ENCODE measurements at regions not wholly inside any gene's neighbourhood (a gene's known extent, or its start where the extent isn't known, plus 50 kb on each side); places are given as distances from the start of the nearest gene placed in this dataset.
"Not testable (repeated sequence)": the region's sequence is repeated elsewhere in the genome, so short reads cannot be mapped to it uniquely, and the experiment has no call there.

GRCh38 chr5:44178414-44178813 lies 210.8 kb downstream of the FGF10 start:
- no peak for DNase-seq (ENCODE audit: low read depth)
- TF ChIP-seq CTCF (IDR thresholded peaks at IDR 0.05; ENCODE audit: insufficient read depth, low read depth, low read length, missing control alignments) = no peak
- H3K4me3 ChIP-seq (ENCODE audit: low read depth, low read length) = no peak overlapping the region

- no peak for DNase-seq (ENCODE audit: low read depth)
- H3K4me3 ChIP-seq (ENCODE audit: low read depth, low read length) = no peak overlapping the region
- no peak for TF ChIP-seq CTCF (IDR thresholded peaks at IDR 0.05; ENCODE audit: insufficient read depth, low read depth, low read length, missing control alignments)
These were observed 221.7 kb downstream of the FGF10 start for GRCh38 chr5:44167540-44167939.

- TF ChIP-seq CTCF (IDR thresholded peaks at IDR 0.05; ENCODE audit: insufficient read depth, low read depth, low read length, missing control alignments) = no peak
- no peak overlapping the region for H3K4me3 ChIP-seq (ENCODE audit: low read depth, low read length)
- no peak for DNase-seq (ENCODE audit: low read depth)
These were observed 228.9 kb downstream of the FGF10 start for GRCh38 chr5:44160369-44160768.

GRCh38 chr5:44150075-44150723 lies 239.0 kb downstream of the FGF10 start:
- no peak for TF ChIP-seq CTCF (IDR thresholded peaks at IDR 0.05; ENCODE audit: insufficient read depth, low read depth, low read length, missing control alignments)
- H3K4me3 ChIP-seq (ENCODE audit: low read depth, low read length) = no peak overlapping the region
- DNase-seq (ENCODE audit: low read depth) = no peak

- H3K4me3 ChIP-seq (ENCODE audit: low read depth, low read length); DNase-seq (ENCODE audit: low read depth): not testable (repeated sequence)
These were observed 271.3 kb downstream of the FGF10 start for GRCh38 chr5:44117947-44118346.

GRCh38 chr5:44108232-44108631 lies 281.0 kb downstream of the FGF10 start:
- H3K4me3 ChIP-seq (ENCODE audit: low read depth, low read length); DNase-seq (ENCODE audit: low read depth): not testable (repeated sequence)

GRCh38 chr5:44099643-44100042 lies 289.6 kb downstream of the FGF10 start:
- TF ChIP-seq CTCF (IDR thresholded peaks at IDR 0.05; ENCODE audit: insufficient read depth, low read depth, low read length, missing control alignments) = no peak
- H3K4me3 ChIP-seq (ENCODE audit: low read depth, low read length) = no peak overlapping the region
- DNase-seq (ENCODE audit: low read depth) = no peak

- no peak for TF ChIP-seq CTCF (IDR thresholded peaks at IDR 0.05; ENCODE audit: insufficient read depth, low read depth, low read length, missing control alignments)
- no peak overlapping the region for H3K4me3 ChIP-seq (ENCODE audit: low read depth, low read length)
- no peak for DNase-seq (ENCODE audit: low read depth)
These were observed 299.6 kb downstream of the FGF10 start for GRCh38 chr5:44089424-44090144.

Measured in GM12865 (cell line).